ENCODE measurements at regions not wholly inside any gene's neighbourhood (a gene's known extent, or its start where the extent isn't known, plus 50 kb on each side); places are given as distances from the start of the nearest gene placed in this dataset.

GRCh38 chr2:41972179-41972578, 75.6 kb upstream of the PKDCC start:
- H3K79me2 ChIP-seq (ENCODE audit: control insufficient read depth, insufficient read depth, low read length, poor library complexity): no peaks in the 10 kb centered on the region
- H4K91ac ChIP-seq (ENCODE audit: low read depth, low read length): no peak overlapping the region
- H3K27ac ChIP-seq (ENCODE audit: low read depth, low read length): no peak overlapping the region
- no peak overlapping the region for H3K4me2 ChIP-seq (ENCODE audit: low read length)
- H3K4ac ChIP-seq (ENCODE audit: low read depth, low read length): no peak overlapping the region
- no peak overlapping the region for H4K12ac ChIP-seq (ENCODE audit: low read depth, low read length)
- peak overlapping the region; percentile 72 for H2BK12ac ChIP-seq (ENCODE audit: low read length)
- H2AK5ac ChIP-seq (ENCODE audit: low read length): no peak overlapping the region
- no peak overlapping the region for H3K9ac ChIP-seq (ENCODE audit: low read length)
- H3K14ac ChIP-seq (ENCODE audit: low read length): no peak overlapping the region
- H3K27me3 ChIP-seq (ENCODE audit: insufficient read depth, low read length): no peaks in the 10 kb centered on the region
- peaks cover 2 to 12% of the 10 kb centered on the region in 2 experiments for H3K4me1 ChIP-seq (ENCODE audit: control insufficient read depth in 1 of 2, insufficient read depth in 2 of 2, low read length in 2 of 2)
- no peak for DNase-seq
- H3K79me1 ChIP-seq (ENCODE audit: low read length): peaks cover 7% of the 10 kb centered on the region
- H3K4me3 ChIP-seq (ENCODE audit: low read depth, low read length): no peak overlapping the region
- no peak overlapping the region for H2AFZ ChIP-seq (ENCODE audit: insufficient read depth, low read length, poor library complexity)
- no peaks in the 10 kb centered on the region for H3K9me3 ChIP-seq (ENCODE audit: insufficient read depth, low read depth, low read length)
- H2BK120ac ChIP-seq (ENCODE audit: insufficient read depth, low read length, poor library complexity): no peak overlapping the region
- H2BK5ac ChIP-seq (ENCODE audit: low read depth, low read length, poor library complexity): no peak overlapping the region
- no peak overlapping the region for H3K18ac ChIP-seq (ENCODE audit: low read length)
- no peaks in the 10 kb centered on the region for H3K36me3 ChIP-seq (ENCODE audit: control insufficient read depth in 1 of 2, insufficient read depth in 2 of 2, low read length in 2 of 2)
- H3K23ac ChIP-seq (ENCODE audit: low read length): no peak overlapping the region
- no peak overlapping the region for H4K8ac ChIP-seq (ENCODE audit: low read depth, low read length)
- no CpG with 5 or more reads among the region's 2 CpGs for WGBS (ENCODE audit: extremely low coverage, insufficient coverage, insufficient read length)

GRCh38 chr2:41972819-41973218, 75.0 kb upstream of the PKDCC start:
- Histone ChIP-seq H2BK120ac (ENCODE audit: insufficient read depth, low read length, poor library complexity) (no peak overlapping the region), H4K12ac (ENCODE audit: low read depth, low read length) (no peak overlapping the region), H2BK5ac (ENCODE audit: low read depth, low read length, poor library complexity) (no peak overlapping the region), H3K36me3 (ENCODE audit: control insufficient read depth in 1 of 2, insufficient read depth in 2 of 2, low read length in 2 of 2) (no peaks in the 10 kb centered on the region), H2AK5ac (ENCODE audit: low read length) (no peak overlapping the region), H3K4me1 (ENCODE audit: control insufficient read depth in 1 of 2, insufficient read depth in 2 of 2, low read length in 2 of 2) (peaks cover 2 to 9% of the 10 kb centered on the region in 2 experiments), H3K9ac (ENCODE audit: low read length) (no peak overlapping the region), H3K4ac (ENCODE audit: low read depth, low read length) (no peak overlapping the region), H2BK12ac (ENCODE audit: low read length) (no peak overlapping the region), H4K8ac (ENCODE audit: low read depth, low read length) (no peak overlapping the region), H3K23ac (ENCODE audit: low read length) (no peak overlapping the region), H3K18ac (ENCODE audit: low read length) (no peak overlapping the region), H4K91ac (ENCODE audit: low read depth, low read length) (no peak overlapping the region), H3K9me3 (ENCODE audit: insufficient read depth, low read depth, low read length) (no peaks in the 10 kb centered on the region), H3K27ac (ENCODE audit: low read depth, low read length) (no peak overlapping the region), H3K79me1 (ENCODE audit: low read length) (peaks cover 3% of the 10 kb centered on the region), H3K79me2 (ENCODE audit: control insufficient read depth, insufficient read depth, low read length, poor library complexity) (no peaks in the 10 kb centered on the region), H3K27me3 (ENCODE audit: insufficient read depth, low read length) (no peaks in the 10 kb centered on the region), H3K4me2 (ENCODE audit: low read length) (no peak overlapping the region), H2AFZ (ENCODE audit: insufficient read depth, low read length, poor library complexity) (no peak overlapping the region), H3K4me3 (ENCODE audit: low read depth, low read length) (no peak overlapping the region), H3K14ac (ENCODE audit: low read length) (no peak overlapping the region)
- no CpG with 5 or more reads among the region's 8 CpGs for WGBS (ENCODE audit: extremely low coverage, insufficient coverage, insufficient read length)
- no peak for DNase-seq

GRCh38 chr2:41973871-41974270, 74.0 kb upstream of the PKDCC start:
- H2BK5ac ChIP-seq (ENCODE audit: low read depth, low read length, poor library complexity): no peak overlapping the region
- H3K4me2 ChIP-seq (ENCODE audit: low read length): no peak overlapping the region
- no peak overlapping the region for H4K8ac ChIP-seq (ENCODE audit: low read depth, low read length)
- no peak for DNase-seq
- no peaks in the 10 kb centered on the region for H3K79me2 ChIP-seq (ENCODE audit: control insufficient read depth, insufficient read depth, low read length, poor library complexity)
- no CpG with 5 or more reads among the region's 4 CpGs for WGBS (ENCODE audit: extremely low coverage, insufficient coverage, insufficient read length)
- H3K36me3 ChIP-seq (ENCODE audit: control insufficient read depth in 1 of 2, insufficient read depth in 2 of 2, low read length in 2 of 2): no peaks in the 10 kb centered on the region
- H3K14ac ChIP-seq (ENCODE audit: low read length): no peak overlapping the region
- no peaks in the 10 kb centered on the region for H3K27me3 ChIP-seq (ENCODE audit: insufficient read depth, low read length)
- peaks cover 0 to 6% of the 10 kb centered on the region in 2 experiments for H3K4me1 ChIP-seq (ENCODE audit: control insufficient read depth in 1 of 2, insufficient read depth in 2 of 2, low read length in 2 of 2)
- H3K27ac ChIP-seq (ENCODE audit: low read depth, low read length): no peak overlapping the region
- H3K18ac ChIP-seq (ENCODE audit: low read length): no peak overlapping the region
- H3K4me3 ChIP-seq (ENCODE audit: low read depth, low read length): no peak overlapping the region
- no peaks in the 10 kb centered on the region for H3K9me3 ChIP-seq (ENCODE audit: insufficient read depth, low read depth, low read length)
- peaks cover 3% of the 10 kb centered on the region for H3K79me1 ChIP-seq (ENCODE audit: low read length)
- H3K9ac ChIP-seq (ENCODE audit: low read length): no peak overlapping the region
- no peak overlapping the region for H4K91ac ChIP-seq (ENCODE audit: low read depth, low read length)
- no peak overlapping the region for H2BK120ac ChIP-seq (ENCODE audit: insufficient read depth, low read length, poor library complexity)
- no peak overlapping the region for H3K4ac ChIP-seq (ENCODE audit: low read depth, low read length)
- H2AFZ ChIP-seq (ENCODE audit: insufficient read depth, low read length, poor library complexity): no peak overlapping the region
- H2AK5ac ChIP-seq (ENCODE audit: low read length): peak overlapping the region; percentile 35
- no peak overlapping the region for H2BK12ac ChIP-seq (ENCODE audit: low read length)
- H4K12ac ChIP-seq (ENCODE audit: low read depth, low read length): no peak overlapping the region
- H3K23ac ChIP-seq (ENCODE audit: low read length): no peak overlapping the region

- Histone ChIP-seq H3K4me3 (ENCODE audit: low read depth, low read length) (no peak overlapping the region), H3K4ac (ENCODE audit: low read depth, low read length) (no peak overlapping the region), H3K23ac (ENCODE audit: low read length) (no peak overlapping the region), H2BK12ac (ENCODE audit: low read length) (no peak overlapping the region), H3K18ac (ENCODE audit: low read length) (no peak overlapping the region), H3K27ac (ENCODE audit: low read depth, low read length) (no peak overlapping the region), H4K91ac (ENCODE audit: low read depth, low read length) (no peak overlapping the region), H3K79me2 (ENCODE audit: control insufficient read depth, insufficient read depth, low read length, poor library complexity) (no peaks in the 10 kb centered on the region), H2AK5ac (ENCODE audit: low read length) (no peak overlapping the region), H3K9me3 (ENCODE audit: insufficient read depth, low read depth, low read length) (no peaks in the 10 kb centered on the region), H3K9ac (ENCODE audit: low read length) (no peak overlapping the region), H3K27me3 (ENCODE audit: insufficient read depth, low read length) (no peaks in the 10 kb centered on the region), H3K79me1 (ENCODE audit: low read length) (no peaks in the 10 kb centered on the region), H3K14ac (ENCODE audit: low read length) (no peak overlapping the region), H2BK120ac (ENCODE audit: insufficient read depth, low read length, poor library complexity) (no peak overlapping the region), H2AFZ (ENCODE audit: insufficient read depth, low read length, poor library complexity) (no peak overlapping the region), H2BK5ac (ENCODE audit: low read depth, low read length, poor library complexity) (no peak overlapping the region), H4K8ac (ENCODE audit: low read depth, low read length) (no peak overlapping the region), H3K4me1 (ENCODE audit: control insufficient read depth in 1 of 2, insufficient read depth in 2 of 2, low read length in 2 of 2) (no peaks in the 10 kb centered on the region), H3K36me3 (ENCODE audit: control insufficient read depth in 1 of 2, insufficient read depth in 2 of 2, low read length in 2 of 2) (no peaks in the 10 kb centered on the region), H4K12ac (ENCODE audit: low read depth, low read length) (no peak overlapping the region), H3K4me2 (ENCODE audit: low read length) (no peak overlapping the region)
- WGBS (ENCODE audit: extremely low coverage, insufficient coverage, insufficient read length): no CpG with 5 or more reads among the region's 1 CpG
- no peak for DNase-seq
Observed at GRCh38 chr2:41981417-41981816, 66.4 kb upstream of the PKDCC start.

All from trophoblast cell (in vitro differentiated cells and primary cell).